ENCODE measurements at regions not wholly inside any gene's neighbourhood (a gene's known extent, or its start where the extent isn't known, plus 50 kb on each side); places are given as distances from the start of the nearest gene placed in this dataset.
A peak's percentile ranks its signal among the peaks of the same experiment; 100 is the strongest.

DNA sequence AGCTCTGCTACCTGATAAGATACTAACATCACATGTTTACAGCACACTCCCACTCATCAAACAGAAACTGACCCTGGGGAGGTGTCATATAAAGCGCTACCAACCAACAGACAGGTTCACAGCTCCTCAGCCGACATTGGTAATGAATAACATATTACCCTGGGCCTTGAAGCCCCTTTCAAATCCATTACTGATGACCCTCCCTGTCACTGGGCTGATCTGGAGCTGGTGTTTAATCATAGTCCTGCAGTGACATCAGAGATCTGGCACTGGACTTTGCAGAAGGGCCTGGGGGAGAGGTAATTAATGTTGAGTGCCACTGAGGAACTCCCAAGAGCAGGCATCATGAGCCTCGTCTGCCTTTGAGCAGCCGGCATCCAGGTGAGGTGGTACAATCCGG, 306.5 kb upstream of the NFE2L3 start:
- CTCF ChIA-PET = no interaction called here
- Histone ChIP-seq H3K36me3 (ENCODE audit: low read depth, low read length) (no peaks in the 10 kb centered on the region), H4K20me1 (ENCODE audit: low read length) (no peaks in the 10 kb centered on the region), H3K9ac (ENCODE audit: low read length) (no peak overlapping the region), H3K27me3 (ENCODE audit: low read length) (peaks cover 51% of the 10 kb centered on the region), H3K79me2 (ENCODE audit: low read length) (no peaks in the 10 kb centered on the region), H3K4me3 (ENCODE audit: low read length) (no peak overlapping the region), H2AFZ (ENCODE audit: low read length) (no peak overlapping the region), H3K27ac (ENCODE audit: low read length) (no peak overlapping the region), H3K4me1 (ENCODE audit: insufficient read depth, low read length) (peaks cover 14% of the 10 kb centered on the region; the same call in 1 of the 2 replicates), H3F3A (ENCODE audit: low read length, unreplicated experiment) (no peaks in the 10 kb centered on the region), H3K4me2 (ENCODE audit: low read length) (no peak overlapping the region), H3K9me2 (replicated peaks; ENCODE audit: low read length) (no peaks in the 10 kb centered on the region), H3K9me3 (ENCODE audit: low read length) (no peaks in the 10 kb centered on the region)
- POLR2A ChIA-PET (ENCODE audit: unreplicated experiment) = no interaction called here
- BruUV-seq (replicated peaks) = no TSS peak
- TF ChIP-seq EZH2 (IDR thresholded peaks at IDR 0.05; ENCODE audit: low read length, unreplicated experiment) (no peak), EZH2phosphoT487 (IDR thresholded peaks at IDR 0.05; ENCODE audit: borderline replicate concordance, low read length) (no peak), CTCF (conservative IDR thresholded peaks at IDR 0.05; ENCODE audit: low read depth, low read length) (no peak)
- intact Hi-C loops (cut with micrococcal nuclease) = no loop called here
- no peak for ATAC-seq
- DNase-seq = no peak

DNA sequence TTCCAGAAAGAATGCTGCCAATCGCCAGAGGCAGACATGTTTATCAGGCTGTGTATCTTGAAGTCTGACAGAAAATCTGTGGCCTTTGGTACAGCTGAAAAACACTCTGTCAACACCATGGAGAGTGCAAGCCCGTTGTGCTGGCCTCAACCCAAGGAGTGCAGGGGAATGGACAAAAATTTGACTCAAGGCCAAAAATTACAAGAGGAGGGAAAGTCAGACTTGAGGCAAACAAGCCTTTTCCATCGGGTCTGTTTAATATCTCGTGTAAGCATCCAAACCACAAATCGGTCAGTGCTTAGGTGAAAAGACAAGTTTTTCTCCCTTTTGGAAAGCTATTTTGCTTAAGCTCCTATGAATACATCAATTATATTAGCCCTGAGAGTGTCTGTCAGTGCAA, 305.3 kb upstream of the NFE2L3 start:
- DNase-seq (peak; percentile 56), ATAC-seq (no peak)
- CTCF ChIA-PET = interaction anchor here (0.6 kb wide), 1 partner anchor 671 kb away, joined by 4 read pairs; no protein-coding TSS in a partner anchor
- 0 out of 2 replicates have a peak overlapping the region, but pooled peaks have one; percentile 13 for H3K27ac ChIP-seq (ENCODE audit: low read length)
- H3K36me3 ChIP-seq (ENCODE audit: low read depth, low read length) = no peaks in the 10 kb centered on the region
- peaks cover 64% of the 10 kb centered on the region for H3K27me3 ChIP-seq (ENCODE audit: low read length)
- no peaks in the 10 kb centered on the region for H3K79me2 ChIP-seq (ENCODE audit: low read length)
- H3K4me1 ChIP-seq (ENCODE audit: insufficient read depth, low read length) = peaks cover 19% of the 10 kb centered on the region; the same call in 1 of the 2 replicates
- intact Hi-C loops (cut with micrococcal nuclease) = no loop called here
- no peak overlapping the region for H3K4me3 ChIP-seq (ENCODE audit: low read length)
- POLR2A ChIA-PET (ENCODE audit: unreplicated experiment) = no interaction called here
- H3K4me2 ChIP-seq (ENCODE audit: low read length) = no peak overlapping the region
- H3K9ac ChIP-seq (ENCODE audit: low read length) = no peak overlapping the region
- H3K9me2 ChIP-seq (replicated peaks; ENCODE audit: low read length) = no peaks in the 10 kb centered on the region
- H3K9me3 ChIP-seq (ENCODE audit: low read length) = no peaks in the 10 kb centered on the region
- no peaks in the 10 kb centered on the region for H4K20me1 ChIP-seq (ENCODE audit: low read length)
- no peak overlapping the region for H2AFZ ChIP-seq (ENCODE audit: low read length)
- no TSS peak for BruUV-seq (replicated peaks)
- TF ChIP-seq EZH2 (IDR thresholded peaks at IDR 0.05; ENCODE audit: low read length, unreplicated experiment) (no peak), CTCF (conservative IDR thresholded peaks at IDR 0.05; ENCODE audit: low read depth, low read length) (no peak), EZH2phosphoT487 (IDR thresholded peaks at IDR 0.05; ENCODE audit: borderline replicate concordance, low read length) (no peak)
- H3F3A ChIP-seq (ENCODE audit: low read length, unreplicated experiment) = no peaks in the 10 kb centered on the region

DNA sequence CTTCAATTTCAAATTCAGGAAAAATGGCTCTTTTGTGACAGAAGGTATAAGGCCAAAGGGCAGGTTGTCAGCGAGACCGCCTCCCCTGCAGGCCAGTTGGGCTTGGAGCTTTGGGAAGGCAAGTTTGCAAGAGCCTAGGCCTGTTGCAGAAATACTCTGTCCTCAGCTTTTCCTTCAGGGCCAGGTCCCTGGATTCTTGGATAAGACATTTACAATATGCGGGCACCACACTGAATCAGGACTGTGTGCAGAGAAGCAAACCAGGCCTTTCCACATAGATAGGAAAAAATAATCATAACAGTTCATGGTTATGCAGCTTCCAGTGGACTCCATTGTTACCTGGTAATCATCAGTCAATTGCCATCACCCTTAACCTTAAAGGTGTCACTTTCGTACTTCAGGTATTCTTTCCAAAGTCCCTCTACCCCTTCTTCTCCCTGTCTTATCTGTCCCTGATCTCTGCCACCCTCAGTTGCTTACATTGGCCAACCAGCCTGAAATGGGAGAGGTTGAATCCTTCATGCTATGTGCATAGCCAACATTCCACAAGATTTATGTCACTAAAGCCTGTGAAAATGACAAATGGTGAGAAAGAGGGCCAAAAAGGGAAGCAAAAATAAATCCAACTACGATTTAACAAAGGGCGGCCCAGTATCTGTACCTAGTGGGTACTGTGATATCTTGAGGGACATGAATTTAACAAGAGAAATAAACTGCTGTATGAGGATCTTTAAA, 304.5 kb upstream of the NFE2L3 start:
- Histone ChIP-seq H3K9ac (ENCODE audit: low read length) (no peak overlapping the region), H3K4me1 (ENCODE audit: insufficient read depth, low read length) (peaks cover 24% of the 10 kb centered on the region; the same call in 1 of the 2 replicates), H3K36me3 (ENCODE audit: low read depth, low read length) (no peaks in the 10 kb centered on the region), H3K4me2 (ENCODE audit: low read length) (no peak overlapping the region), H3K9me2 (replicated peaks; ENCODE audit: low read length) (no peaks in the 10 kb centered on the region), H2AFZ (ENCODE audit: low read length) (no peak overlapping the region), H3K4me3 (ENCODE audit: low read length) (no peak overlapping the region), H3K27me3 (ENCODE audit: low read length) (peaks cover 71% of the 10 kb centered on the region), H4K20me1 (ENCODE audit: low read length) (no peaks in the 10 kb centered on the region), H3K27ac (ENCODE audit: low read length) (0 out of 2 replicates have a peak overlapping the region, but pooled peaks have one; percentile 13), H3K9me3 (ENCODE audit: low read length) (no peaks in the 10 kb centered on the region), H3F3A (ENCODE audit: low read length, unreplicated experiment) (no peaks in the 10 kb centered on the region), H3K79me2 (ENCODE audit: low read length) (no peaks in the 10 kb centered on the region)
- CTCF ChIA-PET = no interaction called here
- no TSS peak for BruUV-seq (replicated peaks)
- intact Hi-C loops (cut with micrococcal nuclease) = no loop called here
- POLR2A ChIA-PET (ENCODE audit: unreplicated experiment) = no interaction called here
- TF ChIP-seq EZH2phosphoT487 (IDR thresholded peaks at IDR 0.05; ENCODE audit: borderline replicate concordance, low read length) (no peak), CTCF (conservative IDR thresholded peaks at IDR 0.05; ENCODE audit: low read depth, low read length) (no peak), EZH2 (IDR thresholded peaks at IDR 0.05; ENCODE audit: low read length, unreplicated experiment) (no peak)
- ATAC-seq (no peak), DNase-seq (peak; percentile 48)

Data from PC-3 (cell line).